M059J (cell line): ENCODE measurements at regions not wholly inside any gene's neighbourhood (a gene's known extent, or its start where the extent isn't known, plus 50 kb on each side); places are given as distances from the start of the nearest gene placed in this dataset.
"Not testable (repeated sequence)": the region's sequence is repeated elsewhere in the genome, so short reads cannot be mapped to it uniquely, and the experiment has no call there.

Experiments used
- DNase-seq: peaks from one replicate; pipeline ENCODE4 v3.0.0-alpha.2; 2012; ENCODE audit warnings: low read depth

- no peak for DNase-seq
Observed at GRCh38 chr14:29982171-29982570, 54.5 kb upstream of the PRKD1 start.

- no peak for DNase-seq
Observed at GRCh38 chr14:29982993-29983392, 55.3 kb upstream of the PRKD1 start.

- DNase-seq = not testable (repeated sequence)
Observed at GRCh38 chr14:29990344-29990857, 62.8 kb upstream of the PRKD1 start.

- DNase-seq = no peak
Observed at GRCh38 chr14:29990993-29991392, 63.3 kb upstream of the PRKD1 start.

- DNase-seq = no peak
Observed at GRCh38 chr14:29993143-29993542, 65.5 kb upstream of the PRKD1 start.

GRCh38 chr14:29999013-29999539, 71.4 kb upstream of the PRKD1 start:
- DNase-seq = no peak

- no peak for DNase-seq
Observed at GRCh38 chr14:30002859-30003258, 75.2 kb upstream of the PRKD1 start.

GRCh38 chr14:30005114-30005808, 77.6 kb upstream of the PRKD1 start:
- DNase-seq = peak; percentile 60

- no peak for DNase-seq
Observed at GRCh38 chr14:30006695-30007094, 79.0 kb upstream of the PRKD1 start.

GRCh38 chr14:30015489-30015888, 87.8 kb upstream of the PRKD1 start:
- no peak for DNase-seq

GRCh38 chr14:30016002-30016401, 88.4 kb upstream of the PRKD1 start:
- DNase-seq = no peak

- no peak for DNase-seq
Observed at GRCh38 chr14:30017370-30017993, 89.8 kb upstream of the PRKD1 start.

- DNase-seq = no peak
Observed at GRCh38 chr14:30020271-30020670, 92.6 kb upstream of the PRKD1 start.

- DNase-seq = no peak
Observed at GRCh38 chr14:30020687-30021086, 93.0 kb upstream of the PRKD1 start.

- DNase-seq = not testable (repeated sequence)
Observed at GRCh38 chr14:30023350-30023749, 95.7 kb upstream of the PRKD1 start.

GRCh38 chr14:30034152-30034551, 106.5 kb upstream of the PRKD1 start:
- peak; percentile 12 for DNase-seq

GRCh38 chr14:30035361-30035760, 107.7 kb upstream of the PRKD1 start:
- no peak for DNase-seq

- DNase-seq = no peak
Observed at GRCh38 chr14:30045720-30046119, 118.1 kb upstream of the PRKD1 start.

- DNase-seq = no peak
Observed at GRCh38 chr14:30053103-30053502, 125.5 kb upstream of the PRKD1 start.

GRCh38 chr14:30054201-30054600, 126.6 kb upstream of the PRKD1 start:
- DNase-seq = no peak

GRCh38 chr14:30058401-30058800, 130.8 kb upstream of the PRKD1 start:
- DNase-seq = peak; percentile 1

GRCh38 chr14:30063746-30064145, 136.1 kb upstream of the PRKD1 start:
- no peak for DNase-seq

GRCh38 chr14:30064454-30064853, 136.8 kb upstream of the PRKD1 start:
- no peak for DNase-seq
